ENCODE measurements at regions not wholly inside any gene's neighbourhood (a gene's known extent, or its start where the extent isn't known, plus 50 kb on each side); places are given as distances from the start of the nearest gene placed in this dataset.

DNA sequence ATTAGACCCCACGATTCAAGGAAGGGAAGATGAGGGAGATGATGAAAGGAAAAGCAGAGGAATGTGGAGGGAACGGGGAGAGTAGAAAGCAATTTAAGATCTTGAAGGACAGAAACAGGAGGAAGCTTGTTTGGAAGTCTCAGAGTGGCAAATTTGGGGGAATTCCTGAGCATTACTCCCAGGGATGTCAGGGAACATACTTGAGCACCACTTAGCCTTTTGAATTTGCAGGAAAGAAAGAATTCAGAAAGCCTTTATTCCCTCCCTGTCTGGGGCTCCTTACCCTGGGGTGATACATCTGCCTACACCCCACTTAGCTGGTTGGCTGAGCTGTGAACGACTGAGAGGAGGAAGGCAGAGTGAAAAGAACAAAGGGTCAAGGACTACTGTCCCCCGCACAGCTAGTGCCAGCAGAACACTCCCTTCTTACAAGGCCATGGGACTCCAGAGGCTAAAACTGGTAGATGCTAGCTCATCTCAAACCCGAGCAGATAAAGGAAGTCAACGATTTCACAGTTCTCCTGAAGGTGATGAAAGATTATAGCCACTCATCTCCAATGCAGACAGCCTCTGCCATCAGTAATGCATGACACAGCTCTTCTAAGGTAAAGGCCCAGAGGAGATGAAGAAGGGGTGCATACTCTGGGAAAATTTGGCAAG, 84.0 kb upstream of the AKIP1 start (continued):
- TF ChIP-seq, protein P1, sequence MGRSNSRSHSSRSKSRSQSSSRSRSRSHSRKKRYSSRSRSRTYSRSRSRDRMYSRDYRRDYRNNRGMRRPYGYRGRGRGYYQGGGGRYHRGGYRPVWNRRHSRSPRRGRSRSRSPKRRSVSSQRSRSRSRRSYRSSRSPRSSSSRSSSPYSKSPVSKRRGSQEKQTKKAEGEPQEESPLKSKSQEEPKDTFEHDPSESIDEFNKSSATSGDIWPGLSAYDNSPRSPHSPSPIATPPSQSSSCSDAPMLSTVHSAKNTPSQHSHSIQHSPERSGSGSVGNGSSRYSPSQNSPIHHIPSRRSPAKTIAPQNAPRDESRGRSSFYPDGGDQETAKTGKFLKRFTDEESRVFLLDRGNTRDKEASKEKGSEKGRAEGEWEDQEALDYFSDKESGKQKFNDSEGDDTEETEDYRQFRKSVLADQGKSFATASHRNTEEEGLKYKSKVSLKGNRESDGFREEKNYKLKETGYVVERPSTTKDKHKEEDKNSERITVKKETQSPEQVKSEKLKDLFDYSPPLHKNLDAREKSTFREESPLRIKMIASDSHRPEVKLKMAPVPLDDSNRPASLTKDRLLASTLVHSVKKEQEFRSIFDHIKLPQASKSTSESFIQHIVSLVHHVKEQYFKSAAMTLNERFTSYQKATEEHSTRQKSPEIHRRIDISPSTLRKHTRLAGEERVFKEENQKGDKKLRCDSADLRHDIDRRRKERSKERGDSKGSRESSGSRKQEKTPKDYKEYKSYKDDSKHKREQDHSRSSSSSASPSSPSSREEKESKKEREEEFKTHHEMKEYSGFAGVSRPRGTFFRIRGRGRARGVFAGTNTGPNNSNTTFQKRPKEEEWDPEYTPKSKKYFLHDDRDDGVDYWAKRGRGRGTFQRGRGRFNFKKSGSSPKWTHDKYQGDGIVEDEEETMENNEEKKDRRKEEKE (IDR thresholded peaks at IDR 0.05; ENCODE audit: borderline replicate concordance in 1 of 2, control insufficient read depth in 1 of 2, low read depth in 2 of 2, low read length in 1 of 2), result no peak
- no peak for TF ChIP-seq ZNF41 (CRISPR knock-in tag; conservative IDR thresholded peaks at IDR 0.05)
- TF ChIP-seq TBL1XR1 (IDR thresholded peaks at IDR 0.05; ENCODE audit: low read length in 2 of 2), result no peak
- peak; percentile 88 for TF ChIP-seq CTBP1 (IDR thresholded peaks at IDR 0.05; ENCODE audit: borderline replicate concordance)
- peak; percentile 45; the same call in 1 of the 2 replicates for TF ChIP-seq EP300 (IDR thresholded peaks at IDR 0.05; ENCODE audit: low read length)
- TF ChIP-seq CCAR2 (IDR thresholded peaks at IDR 0.05; ENCODE audit: low read depth, low read length), result no peak
- TF ChIP-seq PYGO2 (tag; IDR thresholded peaks at IDR 0.05), result no peak
- TF ChIP-seq, protein P2, sequence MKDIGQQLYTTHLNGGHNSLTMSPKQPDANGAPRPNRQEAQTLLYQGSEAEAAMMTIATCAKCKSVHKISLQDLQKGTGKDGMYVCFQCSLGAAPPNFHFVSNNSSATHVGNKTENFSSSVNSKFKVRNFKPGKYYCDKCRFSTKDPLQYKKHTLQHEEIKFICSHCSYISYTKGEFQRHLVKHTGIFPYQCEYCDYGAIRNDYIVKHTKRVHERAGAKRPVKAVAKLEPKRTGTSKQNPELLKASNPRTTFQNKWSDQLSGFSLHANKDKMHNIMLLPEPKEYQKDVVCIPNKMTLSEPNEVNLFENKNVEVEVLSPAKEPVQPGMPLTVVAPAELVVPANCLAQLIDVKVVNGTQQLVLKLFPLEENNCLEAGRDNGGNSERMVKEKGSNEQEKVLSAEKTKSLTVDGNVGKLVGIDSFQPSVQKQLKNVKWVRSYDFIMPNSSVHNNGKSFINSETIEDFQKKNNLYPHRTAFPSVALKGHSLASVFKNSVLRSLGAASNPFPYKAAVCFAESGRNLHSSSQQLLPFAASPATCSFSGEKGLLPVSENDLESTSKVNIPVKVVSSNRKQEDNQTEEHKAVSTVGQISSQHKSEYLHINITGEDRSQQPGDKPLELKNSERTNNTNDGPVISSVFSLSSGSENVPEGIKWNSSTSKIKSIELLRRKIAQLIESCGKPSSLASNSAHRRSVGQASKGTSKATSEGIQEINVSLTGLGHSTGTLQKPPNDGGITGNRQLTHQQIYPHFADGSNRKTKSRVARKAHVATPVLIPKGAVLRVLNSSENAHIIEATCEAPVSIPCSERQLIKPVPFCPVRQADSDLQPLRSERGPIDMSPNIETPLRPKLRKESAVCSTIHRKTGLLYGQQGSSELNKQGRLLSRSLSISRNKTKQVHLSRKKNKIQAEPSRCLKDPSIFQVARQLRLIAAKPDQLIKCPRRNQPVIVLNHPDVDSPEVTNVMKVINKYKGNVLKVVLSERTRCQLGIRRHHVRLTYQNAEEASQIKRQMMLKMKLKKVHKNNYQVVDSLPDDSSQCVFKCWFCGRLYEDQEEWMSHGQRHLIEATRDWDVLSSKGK (CRISPR knock-in tag; IDR thresholded peaks at IDR 0.05), result no peak
- no peak for TF ChIP-seq NR3C1 (CRISPR knock-in tag; IDR thresholded peaks at IDR 0.05)
- TF ChIP-seq ZNF449 (CRISPR knock-in tag; IDR thresholded peaks at IDR 0.05), result no peak
- TF ChIP-seq POLR2H (tag; IDR thresholded peaks at IDR 0.05; ENCODE audit: low read depth), result no peak
- no peak for TF ChIP-seq ZNF324 (CRISPR knock-in tag; IDR thresholded peaks at IDR 0.05)
- TF ChIP-seq CEBPG (CRISPR knock-in tag; IDR thresholded peaks at IDR 0.05), result no peak
- TF ChIP-seq CEBPG (tag; conservative IDR thresholded peaks at IDR 0.05 in 1 of 2, IDR thresholded peaks at IDR 0.05 in 1 of 2), result peak in 1 of 2 experiments; percentile 79; a peak in 3 of 4 replicates
- TF ChIP-seq LEF1 (IDR thresholded peaks at IDR 0.05), result 0 out of 2 replicates have a peak, but pooled peaks have one; percentile 15

Data from K562 (cell line).